ENCODE measurements at regions not wholly inside any gene's neighbourhood (a gene's known extent, or its start where the extent isn't known, plus 50 kb on each side); places are given as distances from the start of the nearest gene placed in this dataset.

- Histone ChIP-seq H3K9me3 (no peaks in the 10 kb centered on the region), H3K27ac (replicated peaks in 1 of 4) (no peak overlapping the region), H3K27me3 (peaks cover 0 to 85% (median 6%) of the 10 kb centered on the region in 4 donors), H3K4me3 (no peak overlapping the region), H3K4me1 (peaks cover 0 to 6% (median 0%) of the 10 kb centered on the region in 4 donors), H3K36me3 (no peaks in the 10 kb centered on the region)
- 76% methylated on average over 5 of the region's 5 CpGs for WGBS
- intact Hi-C loops (cut with DNase I) = no loop called here
- TF ChIP-seq POLR2AphosphoS5 (IDR thresholded peaks at IDR 0.05) = no peak
- no peak for TF ChIP-seq CTCF (IDR thresholded peaks at IDR 0.05)
- no peak for TF ChIP-seq POLR2A (IDR thresholded peaks at IDR 0.05; ENCODE audit: low read depth)
- no peak for TF ChIP-seq EP300 (IDR thresholded peaks at IDR 0.05)
- DNase-seq (ENCODE audit: extremely low spot score) = no peak
Measured at GRCh38 chr1:29523136-29523535, 286.8 kb downstream of the PTPRU start.

- H3K27me3 ChIP-seq = peaks cover 0 to 83% (median 6%) of the 10 kb centered on the region in 4 donors
Measured at GRCh38 chr1:29521811-29522580, 285.7 kb downstream of the PTPRU start.

GRCh38 chr1:29521438-29521715 is 285.1 kb downstream of the PTPRU start:
- DNase-seq (ENCODE audit: extremely low spot score) = no peak
- Histone ChIP-seq H3K4me3 (no peak overlapping the region), H3K4me1 (peaks cover 0 to 6% (median 0%) of the 10 kb centered on the region in 4 donors), H3K36me3 (no peaks in the 10 kb centered on the region), H3K27ac (replicated peaks in 1 of 4) (no peak overlapping the region), H3K9me3 (no peaks in the 10 kb centered on the region), H3K27me3 (peaks cover 0 to 83% (median 6%) of the 10 kb centered on the region in 4 donors)
- intact Hi-C loops (cut with DNase I) = no loop called here
- TF ChIP-seq POLR2A (IDR thresholded peaks at IDR 0.05; ENCODE audit: low read depth) (no peak), EP300 (IDR thresholded peaks at IDR 0.05) (no peak), CTCF (IDR thresholded peaks at IDR 0.05) (no peak)
- 72% methylated on average over 4 of the region's 4 CpGs for WGBS

More at GRCh38 chr1:29521811-29522580, 285.7 kb downstream of the PTPRU start:
- H3K4me3 ChIP-seq = no peak overlapping the region
- no peak overlapping the region for H3K27ac ChIP-seq (replicated peaks in 1 of 4)
- H3K4me1 ChIP-seq = peaks cover 0 to 6% (median 0%) of the 10 kb centered on the region in 4 donors
- no peak for TF ChIP-seq EP300 (IDR thresholded peaks at IDR 0.05)
- TF ChIP-seq POLR2AphosphoS5 (IDR thresholded peaks at IDR 0.05) = no peak
- TF ChIP-seq POLR2A (IDR thresholded peaks at IDR 0.05; ENCODE audit: low read depth) = no peak
- DNase-seq (ENCODE audit: extremely low spot score) = no peak
- no peaks in the 10 kb centered on the region for H3K9me3 ChIP-seq
- 65% methylated on average over 13 of the region's 14 CpGs for WGBS
- H3K36me3 ChIP-seq = no peaks in the 10 kb centered on the region
- intact Hi-C loops (cut with DNase I) = no loop called here

GRCh38 chr1:29520571-29521437 is 284.5 kb downstream of the PTPRU start:
- WGBS = 86% methylated on average over 7 of the region's 11 CpGs
- no peak overlapping the region for H3K4me3 ChIP-seq
- no peak for DNase-seq (ENCODE audit: extremely low spot score)
- TF ChIP-seq POLR2A (IDR thresholded peaks at IDR 0.05; ENCODE audit: low read depth) (no peak), CTCF (IDR thresholded peaks at IDR 0.05) (no peak), POLR2AphosphoS5 (IDR thresholded peaks at IDR 0.05) (no peak), EP300 (IDR thresholded peaks at IDR 0.05) (no peak)
- H3K9me3 ChIP-seq = no peaks in the 10 kb centered on the region
- intact Hi-C loops (cut with DNase I) = no loop called here
- peaks cover 0 to 83% (median 6%) of the 10 kb centered on the region in 4 donors for H3K27me3 ChIP-seq
- peaks cover 0 to 6% (median 0%) of the 10 kb centered on the region in 4 donors for H3K4me1 ChIP-seq
- no peak overlapping the region for H3K27ac ChIP-seq (replicated peaks in 1 of 4)
- no peaks in the 10 kb centered on the region for H3K36me3 ChIP-seq

GRCh38 chr1:29519788-29520110 is 283.4 kb downstream of the PTPRU start:
- WGBS = 16% methylated on average over 8 of the region's 8 CpGs
- DNase-seq (ENCODE audit: extremely low spot score) = peak; percentile 79
- intact Hi-C loops (cut with DNase I) = no loop called here
- Histone ChIP-seq H3K36me3 (no peaks in the 10 kb centered on the region), H3K27me3 (peaks cover 0 to 91% (median 6%) of the 10 kb centered on the region in 4 donors), H3K4me3 (no peak overlapping the region), H3K9me3 (no peaks in the 10 kb centered on the region), H3K27ac (replicated peaks in 1 of 4) (no peak overlapping the region), H3K4me1 (peaks cover 0 to 6% (median 0%) of the 10 kb centered on the region in 4 donors)
- TF ChIP-seq CTCF (IDR thresholded peaks at IDR 0.05) (no peak), POLR2AphosphoS5 (IDR thresholded peaks at IDR 0.05) (no peak), EP300 (IDR thresholded peaks at IDR 0.05) (no peak), POLR2A (IDR thresholded peaks at IDR 0.05; ENCODE audit: low read depth) (no peak)

Data from esophagus muscularis mucosa (tissue), 4 donors.